GM23338 (cell line): ENCODE measurements at regions not wholly inside any gene's neighbourhood (a gene's known extent, or its start where the extent isn't known, plus 50 kb on each side); places are given as distances from the start of the nearest gene placed in this dataset.

Experiments
- ATAC-seq: fragments of 200-7000 bp; cut with Tn5 transposase; 3 replicates; pipeline ENCODE4 v1.9.1; 2020
- DNase-seq: peaks from one replicate; pipeline ENCODE4 v3.0.0-alpha.2; 2015; ENCODE audit warnings: low spot score
- H2AFZ ChIP-seq: fragments of 200-600 bp; sonication (generic); 2 replicates; pipeline ENCODE4 v1.8.0; 2016; ENCODE audit warnings: antibody characterized with exemption, mild to moderate bottlenecking, moderate library complexity
- H3F3A ChIP-seq: fragments of 200-600 bp; sonication (generic); replicated peaks from 2 replicates; pipeline ENCODE4 v1.8.0; 2017; ENCODE audit warnings: antibody characterized with exemption, mixed run types, low read depth
- H3K27ac ChIP-seq: fragments of 200-600 bp; sonication (generic); 2 replicates; pipeline ENCODE4 v1.6.1; 2016; ENCODE audit warnings: low read depth
- H3K27me3 ChIP-seq: fragments of 200-600 bp; sonication (generic); 2 replicates; pipeline ENCODE4 v1.8.0; 2016; ENCODE audit warnings: mild to moderate bottlenecking, mixed run types, moderate library complexity; ENCODE audit not compliant: insufficient read depth
- H3K36me3 ChIP-seq: fragments of 200-600 bp; sonication (generic); 2 replicates; pipeline ENCODE4 v1.8.0; 2016; ENCODE audit warnings: mild to moderate bottlenecking; ENCODE audit not compliant: insufficient read depth
- H3K4me1 ChIP-seq: fragments of 200-600 bp; sonication (generic); 2 replicates; pipeline ENCODE4 v1.8.0; 2016; ENCODE audit warnings: mild to moderate bottlenecking, moderate library complexity; ENCODE audit not compliant: insufficient read depth
- H3K4me2 ChIP-seq: fragments of 200-600 bp; sonication (generic); 2 replicates; pipeline ENCODE4 v1.7.1; 2017; ENCODE audit warnings: mixed run types
- H3K4me3 ChIP-seq: fragments of 200-600 bp; sonication (generic); 2 replicates; pipeline ENCODE4 v1.6.1; 2016; ENCODE audit warnings: mixed run types
- H3K79me2 ChIP-seq: fragments of 200-600 bp; sonication (generic); replicated peaks from 2 replicates; pipeline ENCODE4 v1.8.0; 2017; ENCODE audit warnings: mild to moderate bottlenecking; ENCODE audit not compliant: insufficient read depth
- H3K9me2 ChIP-seq: fragments of 200-600 bp; sonication (generic); 2 replicates; pipeline ENCODE4 v1.8.0; 2017; ENCODE audit not compliant: insufficient read depth
- H4K20me1 ChIP-seq: fragments of 200-600 bp; sonication (generic); replicated peaks from 2 replicates; pipeline ENCODE4 v1.8.0; 2017; ENCODE audit warnings: mild to moderate bottlenecking; ENCODE audit not compliant: insufficient read depth
- H3K27ac Mint-ChIP-seq: 2 replicates; pipeline ENCODE4 v1.8.0; 2020; ENCODE audit warnings: inconsistent platforms, mild to moderate bottlenecking, moderate library complexity, mixed read lengths
- H3K27me3 Mint-ChIP-seq: 3 replicates; pipeline ENCODE4 v1.8.0; 2022; ENCODE audit warnings: low read depth, mild to moderate bottlenecking, moderate library complexity, mixed read lengths, inconsistent platforms; ENCODE audit not compliant: insufficient read depth, poor library complexity
- H3K36me3 Mint-ChIP-seq: 3 replicates; pipeline ENCODE4 v1.8.0; 2021; ENCODE audit warnings: low read depth, mild to moderate bottlenecking, inconsistent platforms, moderate library complexity, mixed read lengths
- H3K4me1 Mint-ChIP-seq: 3 replicates; pipeline ENCODE4 v1.8.0; 2020; ENCODE audit warnings: mild to moderate bottlenecking, inconsistent platforms, mixed read lengths
- H3K4me3 Mint-ChIP-seq: 3 replicates; pipeline ENCODE4 v1.8.0; 2021; ENCODE audit warnings: moderate library complexity, mild to moderate bottlenecking, inconsistent platforms, mixed read lengths
- H3K9me3 Mint-ChIP-seq: 3 replicates; pipeline ENCODE4 v1.8.0; 2020; ENCODE audit warnings: moderate library complexity, mild to moderate bottlenecking, inconsistent platforms, mixed read lengths
- CREB1 ChIP-seq: fragments of 250-450 bp; sonication (Bioruptor Pico); IDR thresholded peaks from 2 replicates; pipeline ENCODE4 v1.5.0; 2020; ENCODE audit warnings: low read depth, mild to moderate bottlenecking, moderate library complexity
- CTCF ChIP-seq, 2 experiments: fragments of 200-600 bp in 1 of 2; sonication (generic) in 1 of 2; conservative IDR thresholded peaks; 2 replicates each; pipeline versions ENCODE4 v1.5.1 to v1.6.1; 2016 to 2017; ENCODE audit warnings: antibody characterized with exemption in 2 of 2, low read depth in 2 of 2, mild to moderate bottlenecking in 2 of 2, moderate library complexity in 1 of 2
- ETS1 ChIP-seq: IDR thresholded peaks from 2 replicates; pipeline ENCODE4 v1.6.1; 2016; ENCODE audit warnings: antibody characterized with exemption
- EZH2 ChIP-seq: fragments of 200-600 bp; sonication (generic); IDR thresholded peaks from one replicate; pipeline ENCODE4 v1.8.0; 2017; ENCODE audit warnings: antibody characterized with exemption, mild to moderate bottlenecking, low read depth; ENCODE audit not compliant: unreplicated experiment
- EZH2phosphoT487 ChIP-seq: fragments of 200-600 bp; sonication (generic); IDR thresholded peaks from one replicate; pipeline ENCODE4 v1.8.1; 2018; ENCODE audit warnings: antibody characterized with exemption; ENCODE audit not compliant: unreplicated experiment
- JUNB ChIP-seq: IDR thresholded peaks from one replicate; pipeline ENCODE4 v1.6.1; 2016; ENCODE audit warnings: antibody characterized with exemption; ENCODE audit not compliant: unreplicated experiment
- NANOG ChIP-seq: IDR thresholded peaks from 2 replicates; pipeline ENCODE4 v1.6.1; 2016; ENCODE audit warnings: antibody characterized with exemption, borderline replicate concordance
- POLR2AphosphoS5 ChIP-seq: IDR thresholded peaks from 2 replicates; pipeline ENCODE4 v1.6.1; 2016; ENCODE audit warnings: antibody characterized with exemption, low read depth
- REST ChIP-seq: IDR thresholded peaks from one replicate; pipeline ENCODE4 v1.6.1; 2018; ENCODE audit warnings: antibody characterized with exemption; ENCODE audit not compliant: unreplicated experiment
- STAT1 ChIP-seq: IDR thresholded peaks from one replicate; pipeline ENCODE4 v1.6.1; 2016; ENCODE audit warnings: antibody characterized with exemption; ENCODE audit not compliant: unreplicated experiment
- ZNF114 ChIP-seq: fragments of 250-450 bp; sonication (Bioruptor Pico); IDR thresholded peaks from 2 replicates; pipeline ENCODE4 v1.5.0; 2020; ENCODE audit warnings: mild to moderate bottlenecking, moderate library complexity
- ZNF331 ChIP-seq: fragments of 250-450 bp; sonication (Bioruptor Pico); IDR thresholded peaks from 2 replicates; pipeline ENCODE4 v1.5.0; 2020; ENCODE audit warnings: low read depth, mild to moderate bottlenecking, moderate library complexity
- ZNF462 ChIP-seq: fragments of 250-450 bp; sonication (Bioruptor Pico); IDR thresholded peaks from 2 replicates; pipeline ENCODE4 v1.5.0; 2020; ENCODE audit warnings: mild to moderate bottlenecking, moderate library complexity

DNA sequence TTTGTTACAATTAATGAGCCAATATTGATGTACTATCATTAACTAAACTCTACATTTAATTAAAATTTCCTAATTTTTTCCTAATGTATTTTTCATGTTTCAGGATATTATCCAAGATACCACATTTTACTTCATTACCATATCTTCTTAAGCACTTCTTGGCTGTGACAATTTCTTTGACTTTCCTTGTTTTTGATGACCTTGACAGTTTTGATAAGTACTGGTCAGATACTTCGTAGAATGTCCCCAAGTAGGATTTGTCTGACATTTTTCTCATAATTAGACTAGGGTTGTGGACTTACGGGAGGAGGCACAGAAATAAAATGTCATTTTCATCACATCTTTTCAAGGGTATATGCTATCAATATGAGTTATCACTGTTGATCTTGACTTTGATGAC, 700.9 kb downstream of the BCL11B start:
- Mint-ChIP-seq H3K9me3 (peaks cover 68% of the 10 kb centered on the region), H3K27me3 (no peaks in the 10 kb centered on the region), H3K4me1 (no peaks in the 10 kb centered on the region), H3K4me3 (no peak overlapping the region), H3K36me3 (peaks cover 34% of the 10 kb centered on the region), H3K27ac (no peak overlapping the region)
- DNase-seq = no peak
- Histone ChIP-seq H3K4me3 (no peak overlapping the region), H3K4me1 (no peaks in the 10 kb centered on the region), H4K20me1 (no peaks in the 10 kb centered on the region), H3K4me2 (no peak overlapping the region), H2AFZ (no peak overlapping the region), H3F3A (no peaks in the 10 kb centered on the region), H3K9me2 (peaks cover 14% of the 10 kb centered on the region; the same call in 1 of the 2 replicates), H3K27me3 (no peaks in the 10 kb centered on the region), H3K36me3 (peaks cover 6% of the 10 kb centered on the region), H3K27ac (no peak overlapping the region), H3K79me2 (no peaks in the 10 kb centered on the region)
- no peak for ATAC-seq
- TF ChIP-seq REST = no peak
- no peak for TF ChIP-seq POLR2AphosphoS5
- no peak for TF ChIP-seq JUNB
- no peak for TF ChIP-seq ZNF114 (CRISPR knock-in tag)
- no peak for TF ChIP-seq ZNF462 (CRISPR knock-in tag)
- TF ChIP-seq CTCF (conservative IDR thresholded peaks at IDR 0.05; ENCODE audit: low read depth in 2 of 2) = no peak
- TF ChIP-seq ZNF331 (CRISPR knock-in tag) = no peak
- no peak for TF ChIP-seq STAT1
- no peak for TF ChIP-seq NANOG
- no peak for TF ChIP-seq EZH2phosphoT487
- no peak for TF ChIP-seq CREB1
- TF ChIP-seq ETS1 = no peak
- TF ChIP-seq EZH2 = no peak
